DMS53 treated with DMSO at 0.1 percent for 48 hours (cell line): ENCODE measurements at regions not wholly inside any gene's neighbourhood (a gene's known extent, or its start where the extent isn't known, plus 50 kb on each side); places are given as distances from the start of the nearest gene placed in this dataset.

Experiments
- DNase-seq: peaks from one replicate; lab custom pipeline; 2025; ENCODE audit not compliant: unreplicated experiment; lab: John Stamatoyannopoulos, UW

DNA sequence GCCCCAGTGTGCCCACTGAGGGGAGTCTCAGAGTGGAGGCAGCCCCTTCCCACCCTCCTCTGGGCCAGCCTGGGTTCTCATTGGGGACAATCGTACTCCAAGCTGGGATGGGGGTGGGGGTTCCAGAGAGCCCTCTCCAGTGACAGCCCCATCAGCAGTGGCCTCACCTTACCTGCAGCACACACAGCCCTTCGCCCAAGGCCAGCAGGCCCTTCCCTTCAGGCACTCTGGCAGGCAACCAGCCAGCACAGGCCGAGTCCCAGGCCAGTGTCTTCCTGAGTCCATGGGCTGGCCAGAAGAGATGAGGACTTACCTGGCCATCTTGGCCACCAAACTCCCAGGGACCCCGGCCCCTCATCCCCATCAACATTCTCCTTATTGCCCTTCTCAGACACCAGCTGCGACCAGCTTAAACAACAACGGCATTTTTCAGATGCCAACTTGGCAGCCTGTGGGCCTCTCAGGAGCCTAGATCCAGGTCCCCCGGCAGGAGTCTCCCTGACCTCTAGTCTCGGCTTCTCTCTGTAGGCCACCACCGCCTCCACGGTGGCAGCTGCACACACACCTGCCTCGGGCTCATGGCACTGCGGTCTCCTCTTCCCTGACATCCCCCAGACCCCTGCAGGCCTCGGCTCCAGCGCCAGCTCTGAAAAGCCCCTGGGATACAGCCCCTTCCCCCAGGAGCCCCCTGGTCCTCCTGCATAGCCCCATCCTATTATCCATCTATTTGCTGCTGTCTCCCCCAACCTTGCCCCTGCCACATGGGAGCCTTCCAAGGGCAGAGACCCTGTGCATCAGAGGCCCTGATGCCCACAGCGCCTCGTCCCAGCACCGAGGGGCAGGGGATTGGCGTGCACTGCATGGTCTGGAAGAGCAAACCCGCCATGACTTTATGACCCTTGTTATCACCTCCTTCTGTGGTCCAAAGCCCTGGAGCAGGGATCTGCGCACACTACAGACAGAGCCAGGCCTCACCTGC, 111.2 kb upstream of the FGF3 start:
- no peak for DNase-seq

DNA sequence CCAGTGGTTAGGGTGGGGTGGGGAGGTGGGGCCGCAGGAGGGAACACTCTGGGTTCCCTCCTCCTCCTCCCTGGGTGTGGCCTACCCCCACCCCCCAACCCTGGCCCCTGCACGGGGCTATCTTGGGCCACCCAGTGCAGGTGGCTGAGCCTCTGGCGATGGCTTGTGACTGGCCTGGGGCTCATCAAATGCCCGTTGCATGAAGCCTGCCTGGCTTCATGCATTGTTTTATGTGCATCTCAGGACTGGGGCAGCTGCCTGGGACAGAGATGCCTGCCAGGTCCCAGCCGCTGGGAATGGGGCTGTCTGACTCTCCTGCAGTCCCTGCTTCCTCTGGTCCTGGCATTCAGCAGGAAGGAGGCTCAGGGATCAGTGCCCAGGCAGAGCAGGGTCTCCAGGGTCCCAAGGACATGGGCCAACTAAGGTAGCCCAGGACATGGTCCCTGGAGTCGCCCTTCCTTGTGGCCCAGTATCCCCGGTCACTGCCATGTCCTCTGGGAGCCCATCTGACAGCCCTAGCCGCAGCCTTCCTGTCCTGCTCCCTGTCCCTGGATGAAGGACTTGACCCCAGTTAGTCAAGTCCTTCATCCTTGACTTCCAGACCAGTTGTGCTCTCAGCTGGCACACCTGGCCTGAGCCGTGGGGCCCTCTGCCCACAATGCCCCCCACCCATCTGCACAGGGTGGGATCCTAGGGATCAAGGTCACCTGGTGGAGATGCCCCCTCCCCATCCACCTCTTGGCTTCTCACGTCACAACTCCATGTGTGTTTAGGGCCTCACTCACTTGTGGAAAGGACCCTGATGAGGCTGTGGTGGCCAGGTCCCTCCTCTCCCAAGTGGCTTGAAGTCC, 112.1 kb upstream of the FGF3 start:
- no peak for DNase-seq

DNA sequence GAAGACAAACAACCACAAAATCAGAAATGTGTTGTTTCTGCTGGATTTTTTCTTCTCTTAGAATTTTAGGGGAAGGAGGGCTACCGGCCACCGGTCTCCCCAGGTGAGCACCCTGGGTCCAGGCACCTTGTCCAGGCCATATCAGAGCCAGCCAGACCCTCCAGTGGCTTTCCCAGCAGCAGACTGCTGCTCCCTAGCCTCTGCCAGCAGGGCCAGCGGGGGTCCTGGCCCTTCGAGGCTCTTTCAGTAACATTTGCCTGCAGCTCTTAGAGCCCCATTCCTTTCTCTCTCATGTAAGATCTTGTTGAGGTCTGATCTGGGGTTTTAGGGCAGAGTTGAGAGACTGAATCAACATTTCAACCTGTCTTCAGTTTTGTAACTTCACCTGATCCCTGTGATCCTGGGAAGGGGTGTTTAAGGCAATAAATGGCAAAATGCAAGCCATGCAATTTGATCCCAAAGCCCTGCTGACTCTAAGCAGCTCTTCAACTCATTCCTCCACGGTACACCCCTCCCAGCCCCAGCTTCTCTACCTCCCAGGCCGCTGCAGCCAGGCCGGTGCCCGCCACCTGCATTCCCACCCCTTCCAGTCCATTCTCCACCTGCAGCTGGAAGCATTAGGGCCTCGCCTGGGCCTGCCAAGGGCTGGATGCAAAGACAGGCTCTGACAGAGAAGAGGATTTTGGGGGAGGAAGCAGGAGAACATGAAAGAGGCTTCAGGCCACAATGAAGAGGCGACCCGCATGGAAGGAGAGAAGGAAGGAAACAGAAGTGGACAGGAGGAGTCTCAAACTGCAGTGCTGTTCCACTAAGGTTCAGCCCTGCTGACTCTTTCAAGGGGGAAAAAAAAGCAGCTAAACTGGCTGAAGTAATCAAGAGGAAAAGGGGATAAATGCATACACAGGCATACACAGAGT, 113.0 kb upstream of the FGF3 start:
- no peak for DNase-seq

DNA sequence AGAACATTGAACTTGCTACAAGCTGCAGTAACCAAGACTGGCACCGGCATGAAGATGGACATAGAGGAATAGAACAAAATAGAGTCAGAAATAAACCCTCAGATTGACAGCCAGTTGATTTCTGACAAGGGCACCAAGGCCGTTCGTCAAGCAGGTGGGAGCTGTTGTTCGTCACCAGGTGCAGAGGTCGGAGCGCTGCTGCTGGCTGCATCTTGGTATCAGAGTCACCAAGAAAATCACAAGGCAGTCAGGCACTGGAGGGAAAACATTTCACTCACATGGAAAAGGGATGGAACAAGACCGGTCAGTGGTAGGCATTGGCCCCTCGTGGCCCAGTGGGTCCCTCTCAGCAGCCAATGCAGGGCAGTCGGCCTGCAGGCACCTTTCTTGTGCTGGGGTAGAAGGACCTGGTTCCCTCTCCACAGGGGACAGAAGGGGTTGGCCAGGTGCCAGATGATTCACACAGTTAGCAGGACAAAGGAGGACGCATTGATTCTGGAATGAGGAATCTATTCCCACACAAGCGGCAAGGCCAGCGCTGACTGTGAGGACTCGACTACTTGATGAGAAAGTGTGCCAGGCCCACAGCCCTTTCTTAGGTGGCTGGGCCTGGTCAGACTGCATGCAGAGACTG, 115.8 kb upstream of the FGF3 start:
- no peak for DNase-seq

DNA sequence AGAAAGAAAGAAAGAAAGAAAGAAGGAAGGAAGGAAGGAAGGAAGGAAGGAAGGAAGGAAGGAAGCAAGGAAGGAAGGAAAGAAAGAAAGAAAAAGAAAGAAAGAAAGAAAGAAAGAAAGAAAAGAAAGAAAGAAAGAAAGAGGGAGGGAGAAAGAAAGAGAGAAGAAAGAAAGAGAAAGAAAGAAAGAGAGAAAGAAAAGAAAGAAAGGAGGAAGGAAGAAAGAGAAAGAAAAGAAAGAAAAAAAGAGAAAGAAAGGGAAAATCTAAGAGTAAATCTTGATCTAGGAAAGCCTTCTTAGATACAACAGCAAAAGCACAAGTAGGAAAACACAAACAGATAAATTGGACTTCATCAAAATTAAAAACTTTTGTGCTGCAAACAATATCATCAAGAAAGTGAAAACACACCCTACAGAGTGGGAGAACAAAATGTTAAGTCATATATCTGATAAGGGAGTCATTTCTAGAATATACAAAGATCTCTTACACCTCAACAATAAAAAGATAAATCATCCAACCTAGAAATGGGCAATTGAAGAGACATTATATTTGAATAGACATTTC, 116.8 kb upstream of the FGF3 start:
- DNase-seq = no peak

DNA sequence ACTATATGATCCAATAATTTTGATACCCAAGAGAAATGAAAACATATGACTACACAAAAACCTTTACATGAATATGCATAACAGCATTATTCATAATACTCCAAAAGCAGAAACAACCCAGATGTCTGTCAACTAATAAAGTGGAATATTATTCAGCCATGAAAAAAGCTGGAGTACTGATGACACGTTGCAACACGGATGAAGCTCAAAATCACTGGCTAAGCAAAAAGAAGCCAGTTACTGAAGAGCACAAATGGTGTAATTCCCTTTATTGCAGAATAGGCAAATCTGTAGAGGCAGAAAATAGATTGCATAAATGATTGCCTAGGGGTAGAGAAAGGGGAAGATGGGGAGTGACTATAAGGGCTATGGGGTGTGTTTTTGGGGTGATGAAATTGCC, 117.6 kb upstream of the FGF3 start:
- no peak for DNase-seq

DNA sequence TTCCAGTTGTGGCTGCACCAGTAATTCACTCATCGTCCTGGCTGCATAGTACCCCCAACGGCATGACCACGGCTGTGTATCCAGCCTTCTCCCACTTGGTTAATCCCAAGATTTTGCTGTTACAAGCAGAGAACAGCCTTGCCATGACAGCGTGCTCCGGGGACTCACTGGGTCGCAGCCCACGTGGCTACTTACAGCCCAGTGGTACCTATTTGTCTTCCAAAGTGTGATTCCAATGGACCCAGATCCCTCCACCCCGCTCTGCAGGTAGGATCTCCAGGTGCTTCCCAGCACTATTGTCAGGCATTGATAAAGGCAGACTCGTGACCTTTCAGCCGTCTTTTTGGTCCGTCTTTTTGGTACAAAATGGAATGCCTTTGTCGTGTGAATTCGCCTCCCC, 119.0 kb upstream of the FGF3 start:
- DNase-seq = no peak

DNA sequence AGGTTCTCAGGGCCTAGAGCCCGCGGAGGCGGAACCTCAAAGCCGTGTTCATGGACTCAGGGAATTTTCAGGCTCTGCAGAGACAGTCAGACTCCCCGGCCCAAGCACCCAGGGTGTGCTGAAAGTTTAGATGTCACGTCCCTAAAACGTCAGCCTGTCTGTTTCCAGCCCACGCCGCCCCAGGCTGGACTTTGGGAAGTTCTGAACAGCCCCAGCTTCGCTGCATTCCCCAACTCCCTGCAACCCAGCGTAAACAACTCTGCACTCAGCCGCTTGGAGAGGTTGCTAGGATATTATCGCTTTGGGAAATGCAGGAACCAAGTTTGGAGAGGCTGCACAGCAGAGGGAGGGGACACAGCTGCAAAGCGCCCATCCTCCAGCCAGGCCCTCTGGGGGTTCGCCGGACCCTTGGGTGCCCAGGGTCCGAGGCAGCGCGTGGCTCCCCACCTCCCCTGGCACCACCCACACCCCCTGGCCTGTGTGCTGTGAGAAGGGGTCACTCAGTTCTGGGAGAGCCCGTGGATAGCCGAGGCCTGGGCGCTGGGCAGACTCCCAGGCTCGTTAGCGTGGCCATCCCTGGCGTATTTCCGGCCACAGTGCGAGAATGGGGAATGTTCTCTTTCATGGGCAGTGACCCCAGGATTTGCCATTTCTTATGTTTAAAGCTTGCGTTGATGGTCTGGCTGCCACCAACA, 120.5 kb upstream of the FGF3 start:
- DNase-seq = no peak

DNA sequence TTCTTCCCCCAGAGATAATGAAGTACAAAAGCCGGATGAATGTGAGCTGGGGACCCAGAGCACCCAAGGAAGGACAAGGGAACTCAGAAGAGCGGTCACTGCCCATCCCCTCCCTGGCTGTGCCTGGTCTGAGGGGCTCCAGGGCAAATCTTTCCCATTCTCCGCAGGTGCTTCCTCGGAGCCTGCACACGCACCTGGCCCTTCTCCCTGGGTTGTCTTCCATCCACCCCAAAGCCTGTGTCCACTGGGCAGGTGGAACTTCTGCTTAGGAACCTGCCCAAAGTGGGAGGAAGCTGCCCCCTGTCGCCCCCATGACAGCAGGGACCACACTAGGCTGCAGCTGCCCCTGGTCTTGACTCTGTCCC, 121.0 kb upstream of the FGF3 start:
- no peak for DNase-seq

DNA sequence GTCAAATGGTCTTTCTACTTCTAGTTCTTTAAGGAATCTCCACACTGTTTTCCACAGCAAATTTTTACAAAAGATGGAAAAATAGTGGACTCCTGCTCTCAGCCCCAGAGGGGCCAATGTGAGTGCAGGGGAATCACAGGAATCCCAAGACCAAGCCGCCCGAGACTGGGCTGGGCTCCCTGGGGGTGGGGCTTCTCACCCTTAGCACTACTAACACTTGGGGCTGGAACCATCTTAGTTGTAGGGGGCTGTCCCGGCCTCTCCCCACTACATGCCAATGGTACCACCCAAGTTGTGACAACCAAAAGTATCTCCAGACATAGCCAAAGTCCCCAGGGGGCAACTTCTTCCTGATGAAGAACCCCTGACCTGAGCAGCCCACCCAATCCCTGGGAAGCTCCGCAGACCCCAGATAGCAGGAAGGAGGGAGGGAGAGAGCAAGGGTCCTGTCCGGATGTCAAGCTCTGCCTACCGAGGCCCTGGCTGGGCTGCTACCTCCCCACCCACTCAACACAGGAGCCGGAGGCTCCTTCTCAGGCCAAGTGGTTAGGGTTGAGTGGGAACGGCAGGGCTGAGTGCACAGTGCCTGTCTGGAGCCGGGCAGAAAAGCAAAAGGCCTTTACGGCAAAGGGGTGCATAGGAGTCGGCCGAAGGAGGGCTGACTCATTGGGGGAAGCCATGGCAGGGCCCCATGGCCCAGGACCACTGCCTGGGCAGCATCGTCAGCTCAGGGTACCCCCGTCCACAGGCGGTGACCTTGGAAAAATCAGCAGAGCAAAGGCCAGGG, 122.5 kb upstream of the FGF3 start:
- DNase-seq = no peak

DNA sequence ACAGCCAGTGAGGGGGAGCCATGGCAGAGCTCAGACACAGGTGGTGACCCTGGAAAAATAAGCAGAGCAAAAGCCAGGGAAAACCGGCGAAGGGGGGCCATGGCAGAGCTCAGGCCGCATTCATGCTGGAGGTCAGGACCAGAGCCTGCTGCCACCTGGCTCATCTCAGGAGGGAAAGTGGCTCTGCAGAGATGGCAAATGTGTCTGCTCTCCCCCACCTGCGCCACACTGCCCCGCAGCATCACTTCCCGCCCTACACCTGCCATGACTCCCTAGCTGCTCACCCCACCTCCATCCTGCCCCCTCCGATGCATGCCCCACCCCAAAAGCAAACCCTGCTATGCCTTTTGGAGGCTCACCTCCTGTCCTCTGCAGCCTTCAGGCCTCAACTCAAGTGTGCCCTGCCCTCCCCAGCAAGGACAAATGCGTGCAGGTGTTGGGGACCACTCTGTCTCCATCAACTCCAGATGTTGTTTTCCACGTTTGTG, 123.2 kb upstream of the FGF3 start:
- no peak for DNase-seq

DNA sequence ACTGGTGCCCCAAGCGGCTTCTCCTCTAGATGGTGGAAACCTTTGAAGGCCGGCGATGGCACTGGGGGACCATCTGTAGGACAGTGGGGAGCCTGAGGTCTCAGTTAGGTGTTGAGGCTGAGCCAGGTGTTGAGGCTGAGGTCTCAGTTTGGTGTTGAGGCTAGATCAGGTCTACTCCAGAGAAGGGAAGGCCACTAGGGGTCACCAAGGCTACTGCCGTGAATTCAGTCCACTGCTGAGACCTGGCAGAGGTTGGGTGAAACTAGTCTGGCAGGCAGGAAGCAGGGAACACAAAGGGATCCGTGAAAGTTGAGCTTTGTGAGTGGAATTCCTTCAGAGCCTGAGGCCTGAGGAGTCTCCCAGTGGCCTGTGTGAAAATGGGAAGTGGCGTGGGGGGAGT, 123.8 kb upstream of the FGF3 start:
- no peak for DNase-seq

DNA sequence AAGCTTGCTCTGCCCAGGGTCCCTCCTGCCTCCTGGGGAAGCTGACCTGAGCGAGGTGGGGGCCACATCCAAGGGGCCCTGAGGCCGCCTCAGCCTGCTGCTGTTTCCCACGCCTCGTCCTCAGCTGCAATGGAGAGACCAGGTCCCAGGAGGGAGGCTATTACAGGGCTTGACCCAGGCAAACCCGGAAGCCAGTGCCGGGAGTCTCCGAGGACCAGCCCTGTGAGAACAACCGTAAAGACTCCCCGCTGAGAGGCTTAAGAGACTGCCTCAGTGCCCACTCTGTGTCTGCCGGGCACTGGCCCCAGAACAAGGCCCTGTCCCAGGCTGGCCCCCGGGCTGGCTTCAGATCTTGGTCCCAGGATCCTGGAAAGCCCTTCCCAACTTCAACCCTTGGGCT, 124.3 kb upstream of the FGF3 start:
- DNase-seq = no peak

DNA sequence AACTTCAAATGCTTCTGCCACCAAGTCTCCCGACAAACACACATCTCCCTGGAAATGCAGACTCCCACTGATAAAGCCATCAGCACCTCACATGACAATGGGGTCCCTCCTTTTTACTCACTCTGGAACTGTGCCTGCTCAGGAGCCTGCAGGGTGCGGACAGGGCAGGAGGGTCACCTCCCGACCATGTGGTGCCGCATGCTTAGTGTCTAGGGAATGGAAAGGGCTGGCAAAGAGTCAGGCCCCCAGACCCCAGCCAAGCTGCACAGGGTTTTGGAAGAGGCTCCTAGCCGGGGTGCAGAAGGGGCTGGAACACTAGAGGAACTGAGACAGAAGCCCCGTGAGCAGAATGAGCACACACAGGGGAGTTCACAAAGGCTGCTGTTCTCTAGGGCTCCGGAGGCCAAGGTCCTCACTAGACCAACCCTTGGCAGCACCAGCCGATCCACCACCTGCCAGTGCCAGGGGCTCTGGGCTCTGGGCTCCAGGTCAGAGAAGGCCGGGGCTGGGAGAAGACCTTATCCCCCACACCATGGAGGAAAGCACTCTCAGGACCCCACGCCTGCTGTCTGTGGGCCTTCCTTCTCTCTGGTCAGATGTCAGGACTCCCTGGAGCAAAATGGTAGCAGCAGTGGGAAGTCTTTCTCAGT, 125.1 kb upstream of the FGF3 start:
- no peak for DNase-seq

DNA sequence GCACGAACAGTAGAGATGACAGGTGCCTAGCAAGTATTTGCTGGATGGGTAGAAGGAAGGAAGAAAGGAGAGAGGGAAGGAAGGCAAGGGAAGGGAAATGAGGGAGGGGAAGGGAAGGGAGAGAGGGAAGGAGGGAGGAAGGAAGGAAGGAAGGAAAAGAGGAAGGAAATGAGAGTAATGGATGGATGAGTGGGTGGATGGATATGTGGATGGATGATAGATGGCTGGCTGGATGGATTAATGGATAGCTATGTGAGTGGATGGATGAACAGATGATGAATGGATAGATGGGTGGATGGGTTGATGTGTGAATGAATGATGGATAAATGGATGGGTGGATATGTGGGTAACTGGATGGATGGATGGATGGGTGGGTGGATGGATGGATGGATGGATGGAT, 125.9 kb upstream of the FGF3 start:
- DNase-seq = no peak

DNA sequence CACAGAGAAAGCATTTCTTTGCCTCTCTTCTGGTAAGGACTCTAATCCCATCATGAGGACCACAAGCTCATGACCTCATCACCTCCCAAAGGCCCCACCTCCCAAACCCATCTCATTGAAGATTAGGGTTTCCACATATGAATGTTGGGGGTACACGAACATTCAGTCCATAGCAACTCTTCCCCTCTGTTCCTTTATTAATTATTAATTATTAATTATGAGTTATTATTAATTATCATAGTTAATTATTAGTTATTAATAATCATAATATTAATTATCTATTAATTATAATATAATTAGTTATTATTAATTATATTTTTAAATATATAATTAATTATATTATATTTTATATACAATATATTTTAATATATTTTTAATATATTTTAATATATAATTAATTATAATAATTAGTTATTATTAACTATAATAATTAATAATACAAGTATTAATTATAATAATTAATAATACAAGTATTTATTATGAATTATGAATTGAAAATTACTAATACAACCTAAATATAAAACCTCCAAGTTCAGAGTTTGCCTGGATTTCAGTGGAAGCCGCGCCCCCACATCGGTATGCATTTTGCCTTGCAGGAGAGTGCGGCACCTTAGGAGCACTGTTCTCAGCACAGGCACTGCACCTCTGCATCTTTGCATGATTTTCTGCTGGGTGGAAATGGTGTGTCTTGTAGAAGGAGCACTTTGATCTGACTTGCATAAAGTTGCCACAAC, 128.0 kb upstream of the FGF3 start:
- DNase-seq = no peak

DNA sequence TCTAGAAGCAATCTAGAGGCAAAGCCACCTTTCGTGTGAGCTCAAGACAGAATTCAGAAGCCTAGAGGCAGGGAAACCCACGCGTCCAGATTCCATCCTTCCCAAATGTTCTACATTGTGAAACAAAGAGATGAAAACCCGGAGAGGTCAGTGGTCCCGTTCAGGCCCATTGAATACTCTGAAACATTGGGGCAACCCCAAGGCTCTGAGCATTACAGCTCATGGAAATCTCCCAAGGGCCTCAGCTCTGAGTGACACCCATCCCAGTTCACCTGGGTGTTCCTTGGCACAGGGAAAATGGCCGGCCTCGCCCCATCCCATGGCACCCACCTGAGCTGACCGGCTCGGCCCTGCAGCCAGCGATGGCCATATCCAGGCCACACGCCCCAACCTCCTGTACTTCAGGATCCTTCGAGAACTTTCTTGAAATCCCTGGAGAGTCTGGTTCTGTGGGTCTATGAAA, 128.6 kb upstream of the FGF3 start:
- DNase-seq = no peak
